Endothelial cell of umbilical vein (primary cell): ENCODE measurements at regions not wholly inside any gene's neighbourhood (a gene's known extent, or its start where the extent isn't known, plus 50 kb on each side); places are given as distances from the start of the nearest gene placed in this dataset.

Experiments
- BruUV-seq: library from RNA; stranded (reverse); fragments of 400-500 nt; replicated peaks from 2 replicates; lab custom pipeline; 2021; lab: Mats Ljungman, UMichigan
- CTCF ChIA-PET: fragments of 300-600, 350-600 bp; sonication (Branson Sonifier 250); formaldehyde crosslinking; loops from one replicate; lab custom pipeline; 2021; ENCODE audit warnings: antibody characterized with exemption, inconsistent platforms; lab: Charles Lee
- POLR2A ChIA-PET: fragments of 300-600, 350-600 bp; sonication (Branson Sonifier 250); formaldehyde crosslinking; loops from one replicate; lab custom pipeline; 2021; ENCODE audit warnings: antibody characterized with exemption, inconsistent platforms; lab: Charles Lee
- DNase-seq: peaks from one replicate; pipeline ENCODE4 v3.0.0-alpha.2; 2011; ENCODE audit warnings: low read depth, low spot score
- FAIRE-seq: peaks from 2 replicates; lab custom pipeline; 2011; peaks lifted over from hg19 to GRCh38; lab: Jason Lieb, UNC
- H2AFZ ChIP-seq: 2 replicates; pipeline ENCODE4 v1.6.0; 2012; ENCODE audit warnings: low read depth, low read length, control low read depth, inconsistent platforms
- H3K27ac ChIP-seq: 2 replicates; pipeline ENCODE4 v1.5.1; 2011; ENCODE audit warnings: low read depth, mild to moderate bottlenecking, control low read depth, low read length, moderate library complexity; ENCODE audit not compliant: insufficient read depth
- H3K27me3 ChIP-seq, 2 experiments: 2 replicates each; pipeline versions ENCODE4 v1.6.0 to v1.6.1; 2011; ENCODE audit warnings: low read length in 2 of 2, mixed read lengths in 1 of 2; ENCODE audit not compliant: control insufficient read depth in 2 of 2, insufficient read depth in 2 of 2
- H3K36me3 ChIP-seq, 2 experiments: 2 replicates in 1 of 2; 3 replicates in 1 of 2; pipeline ENCODE4 v1.5.1; 2011; ENCODE audit warnings: low read length in 2 of 2, mild to moderate bottlenecking in 1 of 2, moderate library complexity in 1 of 2; ENCODE audit not compliant: control insufficient read depth in 2 of 2, insufficient read depth in 2 of 2; ENCODE audit errors: extremely low read depth in 1 of 2
- H3K4me1 ChIP-seq: 3 replicates; pipeline ENCODE4 v1.5.1; 2011; ENCODE audit warnings: mild to moderate bottlenecking, low read length; ENCODE audit not compliant: control insufficient read depth, insufficient read depth; ENCODE audit errors: extremely low read depth
- H3K4me2 ChIP-seq: 2 replicates; pipeline ENCODE4 v1.6.1; 2011; ENCODE audit warnings: low read length, control low read depth, mixed read lengths; ENCODE audit not compliant: insufficient read depth
- H3K4me3 ChIP-seq, 3 experiments: fragments of 200-600 bp in 1 of 3; sonication (generic), shearing (Covaris generic) in 1 of 3; replicated peaks in 1 of 3; 2 replicates each; pipeline ENCODE4 v1.5.1; 2011 to 2016; ENCODE audit warnings: control low read depth in 3 of 3, low read length in 3 of 3, mild to moderate bottlenecking in 2 of 3, inconsistent platforms in 1 of 3, low read depth in 1 of 3, moderate library complexity in 1 of 3; ENCODE audit not compliant: insufficient read depth in 1 of 3
- H3K79me2 ChIP-seq: 2 replicates; pipeline ENCODE4 v1.6.0; 2012; ENCODE audit warnings: low read length, inconsistent platforms; ENCODE audit not compliant: control insufficient read depth, insufficient read depth
- H3K9ac ChIP-seq: replicated peaks from 2 replicates; pipeline ENCODE3; 2011; ENCODE audit warnings: low read length, control low read depth; ENCODE audit not compliant: insufficient read depth; ENCODE audit errors: extremely low read depth
- H3K9me1 ChIP-seq: replicated peaks from 3 replicates; pipeline ENCODE4 v1.6.0; 2011; ENCODE audit warnings: mild to moderate bottlenecking, low read length; ENCODE audit not compliant: control insufficient read depth, insufficient read depth; ENCODE audit errors: extremely low read depth
- H3K9me3 ChIP-seq: replicated peaks from 2 replicates; pipeline ENCODE4 v1.5.1; 2012; ENCODE audit warnings: low read length, inconsistent platforms; ENCODE audit not compliant: control insufficient read depth, insufficient read depth
- H4K20me1 ChIP-seq: replicated peaks from 2 replicates; pipeline ENCODE3; 2011; ENCODE audit warnings: mild to moderate bottlenecking, low read length; ENCODE audit not compliant: control insufficient read depth, insufficient read depth; ENCODE audit errors: extremely low read depth
- EZH2 ChIP-seq: IDR thresholded peaks from 2 replicates; pipeline ENCODE4 v1.6.1; 2012; ENCODE audit warnings: borderline replicate concordance, low read depth, mild to moderate bottlenecking, moderate library complexity, low read length, inconsistent platforms; ENCODE audit not compliant: severe bottlenecking
- FOS ChIP-seq: IDR thresholded peaks from 2 replicates; pipeline ENCODE4 v1.6.1; 2011; ENCODE audit warnings: mild to moderate bottlenecking, low read length, moderate library complexity, borderline replicate concordance; ENCODE audit not compliant: insufficient read depth
- GATA2 ChIP-seq: IDR thresholded peaks from 2 replicates; pipeline ENCODE4 v1.7.0; 2011; ENCODE audit warnings: low read depth, mild to moderate bottlenecking, moderate library complexity, mixed read lengths, low read length; ENCODE audit not compliant: insufficient read length, insufficient read depth
- JUN ChIP-seq: IDR thresholded peaks from 2 replicates; pipeline ENCODE4 v1.6.1; 2011; ENCODE audit warnings: borderline replicate concordance, low read depth; ENCODE audit not compliant: insufficient read length, insufficient read depth
- MYC ChIP-seq: IDR thresholded peaks from one replicate; pipeline ENCODE4 v1.6.1; 2011; ENCODE audit warnings: mild to moderate bottlenecking, low read depth, low read length
- POLR2A ChIP-seq: IDR thresholded peaks from 2 replicates; pipeline ENCODE4 v1.6.1; 2012; ENCODE audit warnings: low read depth, mild to moderate bottlenecking, control low read depth, low read length
- POLR2AphosphoS5 ChIP-seq: IDR thresholded peaks from 2 replicates; pipeline ENCODE4 v1.6.1; 2012; ENCODE audit warnings: low read depth, mild to moderate bottlenecking, control low read depth, low read length, moderate library complexity; ENCODE audit not compliant: insufficient read depth
- dilution Hi-C: fragments of 300-500 bp; cut with MboI; formaldehyde crosslinking; loops from one replicate; pipeline ENCODE4 v1.15.0; 2019; ENCODE audit warnings: low sequenced_read_pairs; ENCODE audit not compliant: extremely low pct_ligation_motif_present
- intact Hi-C: fragments of 100-400 bp; cut with micrococcal nuclease; formaldehyde crosslinking; loops from one replicate; pipeline ENCODE4 v1.10.0; 2022
- TF ChIP-seq, protein P1 (sequence below): IDR thresholded peaks from 2 replicates; pipeline ENCODE4 v1.6.1; 2011; ENCODE audit not compliant: insufficient read depth, insufficient read length
- TF ChIP-seq, protein P2 (sequence below), 2 donors: IDR thresholded peaks; 1 replicate in 1 of 2; 2 replicates in 1 of 2; pipeline ENCODE4 v1.5.1; 2011; ENCODE audit warnings: low read length in 2 of 2, mild to moderate bottlenecking in 2 of 2, moderate library complexity in 2 of 2, control low read depth in 1 of 2, inconsistent platforms in 1 of 2, low read depth in 1 of 2; ENCODE audit not compliant: insufficient read depth in 1 of 2; ENCODE audit errors: extremely low read depth in 1 of 2

DNA sequence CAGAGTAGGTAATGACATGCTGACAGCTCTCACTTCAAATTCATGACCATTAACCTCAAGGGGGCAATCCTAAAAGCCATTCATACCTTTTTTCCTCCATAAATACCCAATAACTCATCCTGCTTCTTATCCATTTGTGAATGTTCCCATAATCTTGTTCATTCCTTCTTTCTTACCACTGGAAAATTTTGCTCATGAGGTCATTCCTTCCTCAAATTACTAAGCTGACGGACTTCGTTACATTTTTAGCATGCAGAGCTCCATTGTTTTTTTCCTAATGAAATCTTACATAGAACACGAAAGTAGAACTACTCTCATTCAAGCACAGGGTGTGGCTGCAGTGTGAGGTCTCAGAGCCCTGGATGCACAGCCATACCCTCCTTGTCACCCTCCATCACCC, 276.5 kb upstream of the DPYD start:
- no peak for DNase-seq
- BruUV-seq: no TSS peak
- CTCF ChIA-PET: interaction anchor here (0.8 kb wide), 1 partner anchor 9 kb away, joined by 3 read pairs; no protein-coding TSS in a partner anchor

More for the DNA sequence above, 276.5 kb upstream of the DPYD start:
- Histone ChIP-seq H3K9me1 (no peaks in the 10 kb centered on the region), H3K36me3 (no peaks in the 10 kb centered on the region), H3K27me3 (no peaks in the 10 kb centered on the region), H2AFZ (no peak overlapping the region), H3K9me3 (no peaks in the 10 kb centered on the region), H3K9ac (no peak overlapping the region), H3K4me1 (no peaks in the 10 kb centered on the region), H3K4me2 (no peak overlapping the region), H3K79me2 (no peaks in the 10 kb centered on the region), H3K4me3 (no peak overlapping the region), H3K27ac (no peak overlapping the region), H4K20me1 (no peaks in the 10 kb centered on the region)
- TF ChIP-seq, protein P1, sequence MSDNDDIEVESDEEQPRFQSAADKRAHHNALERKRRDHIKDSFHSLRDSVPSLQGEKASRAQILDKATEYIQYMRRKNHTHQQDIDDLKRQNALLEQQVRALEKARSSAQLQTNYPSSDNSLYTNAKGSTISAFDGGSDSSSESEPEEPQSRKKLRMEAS: no peak
- TF ChIP-seq FOS: no peak
- no peak for TF ChIP-seq GATA2
- TF ChIP-seq, protein P2, sequence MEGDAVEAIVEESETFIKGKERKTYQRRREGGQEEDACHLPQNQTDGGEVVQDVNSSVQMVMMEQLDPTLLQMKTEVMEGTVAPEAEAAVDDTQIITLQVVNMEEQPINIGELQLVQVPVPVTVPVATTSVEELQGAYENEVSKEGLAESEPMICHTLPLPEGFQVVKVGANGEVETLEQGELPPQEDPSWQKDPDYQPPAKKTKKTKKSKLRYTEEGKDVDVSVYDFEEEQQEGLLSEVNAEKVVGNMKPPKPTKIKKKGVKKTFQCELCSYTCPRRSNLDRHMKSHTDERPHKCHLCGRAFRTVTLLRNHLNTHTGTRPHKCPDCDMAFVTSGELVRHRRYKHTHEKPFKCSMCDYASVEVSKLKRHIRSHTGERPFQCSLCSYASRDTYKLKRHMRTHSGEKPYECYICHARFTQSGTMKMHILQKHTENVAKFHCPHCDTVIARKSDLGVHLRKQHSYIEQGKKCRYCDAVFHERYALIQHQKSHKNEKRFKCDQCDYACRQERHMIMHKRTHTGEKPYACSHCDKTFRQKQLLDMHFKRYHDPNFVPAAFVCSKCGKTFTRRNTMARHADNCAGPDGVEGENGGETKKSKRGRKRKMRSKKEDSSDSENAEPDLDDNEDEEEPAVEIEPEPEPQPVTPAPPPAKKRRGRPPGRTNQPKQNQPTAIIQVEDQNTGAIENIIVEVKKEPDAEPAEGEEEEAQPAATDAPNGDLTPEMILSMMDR (IDR thresholded peaks at IDR 0.05; ENCODE audit: extremely low read depth in 1 of 2, insufficient read depth in 1 of 2, low read depth in 1 of 2, low read length in 2 of 2): no peak
- no peak for TF ChIP-seq JUN
- TF ChIP-seq POLR2A: no peak
- no peak for TF ChIP-seq POLR2AphosphoS5
- TF ChIP-seq EZH2: no peak
- no peak for TF ChIP-seq MYC
- dilution Hi-C loops (no loop called here), intact Hi-C loops (no loop called here)
- FAIRE-seq: no peak
- POLR2A ChIA-PET: no interaction called here
